ENCODE measurements at regions not wholly inside any gene's neighbourhood (a gene's known extent, or its start where the extent isn't known, plus 50 kb on each side); places are given as distances from the start of the nearest gene placed in this dataset.

- no peak overlapping the region for H3K4me2 ChIP-seq (ENCODE audit: insufficient read depth in 1 of 2, low read depth in 2 of 2, low read length in 2 of 2)
- no peak overlapping the region for H2BK15ac ChIP-seq (ENCODE audit: low read length)
- no peak overlapping the region for H3K23ac ChIP-seq (ENCODE audit: insufficient read length)
- no peaks in the 10 kb centered on the region for H4K20me1 ChIP-seq (replicated peaks in 1 of 2; ENCODE audit: control insufficient read depth in 1 of 2, insufficient read depth in 2 of 2, low read length in 2 of 2)
- H3K9ac ChIP-seq (replicated peaks in 1 of 4; ENCODE audit: extremely low read depth in 1 of 4, low read depth in 3 of 4, low read length in 3 of 4): no peak overlapping the region
- peaks cover 7 to 8% of the 10 kb centered on the region in 2 experiments; a peak in 3 of 4 replicates for H3K9me3 ChIP-seq (ENCODE audit: insufficient read depth in 2 of 2, low read depth in 1 of 2, low read length in 1 of 2)
- H3K27ac ChIP-seq (ENCODE audit: low read depth, low read length): no peak overlapping the region
- no peak for TF ChIP-seq ATF3 (IDR thresholded peaks at IDR 0.05; ENCODE audit: insufficient read depth, low read depth, low read length)
- TF ChIP-seq SIRT6 (IDR thresholded peaks at IDR 0.05; ENCODE audit: low read length): no peak
- TF ChIP-seq RFX5 (IDR thresholded peaks at IDR 0.05; ENCODE audit: borderline replicate concordance, low read depth, low read length): no peak
- no peak for TF ChIP-seq MAX (IDR thresholded peaks at IDR 0.05)
- TF ChIP-seq YY1 (IDR thresholded peaks at IDR 0.05; ENCODE audit: low read depth, low read length): no peak
- TF ChIP-seq SAP30 (IDR thresholded peaks at IDR 0.05; ENCODE audit: insufficient read depth, insufficient replicate concordance, low read length): no peak
- no peak for TF ChIP-seq SUZ12 (IDR thresholded peaks at IDR 0.05; ENCODE audit: low read length)
- H3K14ac ChIP-seq (ENCODE audit: insufficient read length): no peak overlapping the region
- WGBS, 2 experiments (ENCODE audit: extremely low coverage in 1 of 2, insufficient coverage in 1 of 2, insufficient read length in 1 of 2, insufficient replicate concordance in 2 of 2, low coverage in 1 of 2, low lambda C conversion rate in 2 of 2, missing lambda C conversion rate in 1 of 2): 95% methylated on average over 2 of the region's 2 CpGs; no CpG with 5 or more reads in 1 of the 2 experiments
- H3K23me2 ChIP-seq (ENCODE audit: low read depth, low read length): no peaks in the 10 kb centered on the region
- H3K79me1 ChIP-seq (ENCODE audit: low read depth, low read length): no peaks in the 10 kb centered on the region
- H2BK5ac ChIP-seq (ENCODE audit: low read depth, low read length): no peak overlapping the region
- H2BK20ac ChIP-seq (ENCODE audit: low read length): no peak overlapping the region
- no peak overlapping the region for H2AFZ ChIP-seq (ENCODE audit: low read length)
- no peaks in the 10 kb centered on the region for H3K36me3 ChIP-seq (ENCODE audit: control insufficient read depth in 2 of 4, insufficient read depth in 4 of 4, low read length in 3 of 4)
- CTCF ChIA-PET (ENCODE audit: partially characterized antibody): no interaction called here
- FAIRE-seq: no peak
- no peak overlapping the region for H4K91ac ChIP-seq (replicated peaks; ENCODE audit: insufficient read length, low read length)
- no peak for DNase-seq (ENCODE audit: low read depth in 1 of 2, low spot score in 2 of 2)
- H4K5ac ChIP-seq (ENCODE audit: insufficient read length, low read depth, low read length): no peak overlapping the region
- H2BK120ac ChIP-seq (replicated peaks; ENCODE audit: low read depth, low read length): no peak overlapping the region
- no peak overlapping the region for H3K4ac ChIP-seq (replicated peaks; ENCODE audit: insufficient read length, low read depth, low read length)
- no peak overlapping the region for H2BK12ac ChIP-seq (ENCODE audit: low read depth, low read length)
- H2AK5ac ChIP-seq (ENCODE audit: low read depth, low read length): no peak overlapping the region
- no peaks in the 10 kb centered on the region for H3K4me1 ChIP-seq (replicated peaks in 1 of 4; ENCODE audit: control insufficient read depth in 3 of 4, insufficient read depth in 4 of 4, low read length in 3 of 4)
- no peak overlapping the region for H3K18ac ChIP-seq (ENCODE audit: extremely low read depth, low read length)
- POLR2A ChIA-PET (ENCODE audit: partially characterized antibody): no interaction called here
- H3K4me3 ChIP-seq (ENCODE audit: extremely low read depth in 1 of 4, insufficient read depth in 2 of 4, low read depth in 3 of 4, low read length in 4 of 4): no peak overlapping the region
- no peaks in the 10 kb centered on the region for H3K79me2 ChIP-seq (ENCODE audit: control insufficient read depth in 1 of 2, insufficient read depth in 2 of 2, low read length in 2 of 2)
- no peak overlapping the region for H3K56ac ChIP-seq (replicated peaks; ENCODE audit: insufficient read length, low read depth, low read length)
- no peak overlapping the region for H4K8ac ChIP-seq (ENCODE audit: extremely low read depth, insufficient read depth, low read length)
- H3K27me3 ChIP-seq (replicated peaks in 1 of 4; ENCODE audit: control insufficient read depth in 3 of 4, extremely low read depth in 1 of 4, insufficient read depth in 3 of 4, low read length in 3 of 4): no peaks in the 10 kb centered on the region
Measured at GRCh38 chr2:194004590-194005206, 1652.3 kb upstream of the SLC39A10 start.
